Gastrocnemius medialis (tissue), 4 donors: ENCODE measurements at regions not wholly inside any gene's neighbourhood (a gene's known extent, or its start where the extent isn't known, plus 50 kb on each side); places are given as distances from the start of the nearest gene placed in this dataset.

ENCODE experiments used
- POLR2A ChIP-seq, 2 donors: fragments of 450-650 bp; IDR thresholded peaks; one replicate each; pipeline ENCODE4 v1.6.1; 2017; ENCODE audit warnings: antibody characterized with exemption in 2 of 2, mild to moderate bottlenecking in 2 of 2, moderate library complexity in 2 of 2
- TF ChIP-seq, protein P1 (sequence below), 5 experiments: fragments of 450-650 bp in 3 of 5; fragments of 200-600 bp in 2 of 5; sonication (generic) in 2 of 5; IDR thresholded peaks in 4 of 5; conservative IDR thresholded peaks in 1 of 5; 1 replicate in 4 of 5; 2 replicates in 1 of 5; pipeline ENCODE4 v1.5.1; 2016 to 2019; ENCODE audit warnings: antibody characterized with exemption in 5 of 5, mild to moderate bottlenecking in 3 of 5, moderate library complexity in 3 of 5

DNA sequence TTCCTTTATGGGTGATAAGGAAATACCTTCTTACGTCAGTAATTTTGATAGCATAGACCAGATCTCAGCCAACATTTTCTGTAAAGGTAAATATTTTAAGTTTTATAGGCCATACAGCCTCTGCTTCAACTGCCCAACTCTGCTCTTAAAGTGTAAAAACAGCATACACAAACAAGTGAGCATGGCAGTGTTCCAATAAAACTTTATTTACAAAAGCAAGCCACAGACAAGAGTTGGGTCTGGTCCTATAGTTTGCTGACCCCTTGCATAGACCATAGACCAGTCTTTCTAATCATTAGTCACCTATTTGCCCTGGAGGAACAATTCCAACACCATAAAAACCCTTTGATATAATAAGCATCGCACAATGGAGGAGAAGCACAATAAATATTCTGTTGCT is 398.8 kb downstream of the SFMBT2 start:
- TF ChIP-seq, protein P1, sequence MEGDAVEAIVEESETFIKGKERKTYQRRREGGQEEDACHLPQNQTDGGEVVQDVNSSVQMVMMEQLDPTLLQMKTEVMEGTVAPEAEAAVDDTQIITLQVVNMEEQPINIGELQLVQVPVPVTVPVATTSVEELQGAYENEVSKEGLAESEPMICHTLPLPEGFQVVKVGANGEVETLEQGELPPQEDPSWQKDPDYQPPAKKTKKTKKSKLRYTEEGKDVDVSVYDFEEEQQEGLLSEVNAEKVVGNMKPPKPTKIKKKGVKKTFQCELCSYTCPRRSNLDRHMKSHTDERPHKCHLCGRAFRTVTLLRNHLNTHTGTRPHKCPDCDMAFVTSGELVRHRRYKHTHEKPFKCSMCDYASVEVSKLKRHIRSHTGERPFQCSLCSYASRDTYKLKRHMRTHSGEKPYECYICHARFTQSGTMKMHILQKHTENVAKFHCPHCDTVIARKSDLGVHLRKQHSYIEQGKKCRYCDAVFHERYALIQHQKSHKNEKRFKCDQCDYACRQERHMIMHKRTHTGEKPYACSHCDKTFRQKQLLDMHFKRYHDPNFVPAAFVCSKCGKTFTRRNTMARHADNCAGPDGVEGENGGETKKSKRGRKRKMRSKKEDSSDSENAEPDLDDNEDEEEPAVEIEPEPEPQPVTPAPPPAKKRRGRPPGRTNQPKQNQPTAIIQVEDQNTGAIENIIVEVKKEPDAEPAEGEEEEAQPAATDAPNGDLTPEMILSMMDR (IDR thresholded peaks at IDR 0.05 in 4 of 5, conservative IDR thresholded peaks at IDR 0.05 in 1 of 5), result no peak
- no peak for TF ChIP-seq POLR2A (IDR thresholded peaks at IDR 0.05)
